GM18508 (cell line): ENCODE measurements at regions not wholly inside any gene's neighbourhood (a gene's known extent, or its start where the extent isn't known, plus 50 kb on each side); places are given as distances from the start of the nearest gene placed in this dataset.

Experiments used
- ATAC-seq: cut with Tn5 transposase; IDR thresholded peaks from one replicate; pipeline ENCODE4 v1.9.1; 2021; ENCODE audit warnings: moderate number of reproducible peaks; ENCODE audit not compliant: insufficient read depth, unreplicated experiment

DNA sequence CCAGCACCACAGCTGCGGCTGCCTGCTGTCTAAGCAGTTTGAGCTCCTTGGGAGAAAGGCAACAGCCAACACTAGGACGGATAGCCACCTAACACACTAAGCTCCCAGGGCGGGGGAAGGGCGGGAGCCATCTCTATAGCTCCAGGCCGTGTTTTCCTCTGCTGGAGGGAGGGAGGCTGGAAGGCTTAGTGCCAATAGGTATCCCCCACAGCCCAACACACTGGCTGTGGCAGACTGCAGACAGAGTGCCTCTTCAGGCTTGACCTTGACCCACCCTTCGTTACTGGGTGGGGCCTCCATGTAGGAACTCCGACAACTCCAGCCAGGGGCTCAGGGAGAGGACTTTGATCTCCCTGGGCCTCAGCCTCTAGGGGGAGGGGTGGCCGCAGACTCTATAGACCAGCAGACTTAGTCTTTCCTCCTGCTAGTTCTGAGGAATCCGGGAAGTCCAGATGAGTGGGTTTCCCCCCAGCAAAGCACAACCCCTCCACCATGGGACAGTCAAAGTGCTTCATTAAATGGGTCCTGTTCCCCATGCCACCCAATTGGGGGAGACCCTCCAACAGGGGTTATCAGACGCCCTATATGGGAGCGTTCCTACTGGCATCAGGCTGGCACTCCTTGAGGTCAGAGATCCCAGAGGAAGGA, 314.4 kb upstream of the MKI67 start:
- no peak for ATAC-seq

DNA sequence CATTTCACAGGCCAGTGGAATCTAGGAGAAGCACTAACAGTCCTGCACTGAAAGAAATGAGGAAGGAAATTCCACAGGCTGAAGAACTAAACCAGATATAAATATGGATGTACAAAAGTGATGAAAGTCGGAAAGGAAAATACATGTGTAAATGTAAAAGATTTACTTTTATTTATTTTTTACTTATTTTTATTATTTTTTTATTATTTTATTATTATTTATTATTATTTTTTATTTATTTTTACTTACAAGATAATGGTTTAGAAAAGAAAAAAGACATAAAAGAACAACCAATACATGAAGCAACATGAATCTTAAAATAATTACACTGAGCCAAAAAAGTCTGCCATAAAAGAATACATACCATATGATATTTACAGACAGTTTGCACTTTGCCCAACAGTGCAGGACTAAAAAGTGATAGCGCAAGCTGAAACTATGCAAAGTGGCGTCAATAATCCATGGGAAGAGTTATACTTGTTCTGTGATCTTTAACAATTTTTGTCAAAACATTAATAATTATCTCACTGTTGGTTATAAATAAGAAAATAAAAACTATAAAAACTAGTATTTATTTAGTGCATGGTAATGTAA, 317.8 kb upstream of the MKI67 start:
- ATAC-seq, result no peak

- ATAC-seq, result no peak
Measured at GRCh38 chr10:128448796-128449195, 322.6 kb upstream of the MKI67 start.

DNA sequence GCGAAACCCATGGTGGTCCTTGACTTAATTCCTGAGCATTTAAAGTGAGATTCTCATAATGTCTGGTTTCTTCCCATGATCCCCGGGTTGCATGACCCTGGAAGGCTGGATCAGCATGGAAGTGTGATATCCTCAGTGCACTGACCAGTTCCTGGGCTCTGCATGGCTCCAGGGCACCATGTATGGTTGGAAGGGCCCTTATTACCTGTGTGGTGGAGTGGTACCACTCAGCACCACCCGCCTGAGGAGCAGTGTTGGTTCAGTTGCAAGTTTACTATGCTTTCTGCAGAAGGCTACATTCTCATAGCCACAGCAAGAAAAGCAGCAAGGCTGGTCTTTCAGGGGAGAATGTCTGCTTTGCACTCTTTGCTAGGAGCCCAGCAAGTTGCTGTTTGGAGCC, 325.7 kb upstream of the MKI67 start:
- no peak for ATAC-seq

GRCh38 chr10:128456271-128456670, 330.0 kb upstream of the MKI67 start:
- ATAC-seq, result no peak

- no peak for ATAC-seq
Measured at GRCh38 chr10:128457136-128457535, 330.9 kb upstream of the MKI67 start.

DNA sequence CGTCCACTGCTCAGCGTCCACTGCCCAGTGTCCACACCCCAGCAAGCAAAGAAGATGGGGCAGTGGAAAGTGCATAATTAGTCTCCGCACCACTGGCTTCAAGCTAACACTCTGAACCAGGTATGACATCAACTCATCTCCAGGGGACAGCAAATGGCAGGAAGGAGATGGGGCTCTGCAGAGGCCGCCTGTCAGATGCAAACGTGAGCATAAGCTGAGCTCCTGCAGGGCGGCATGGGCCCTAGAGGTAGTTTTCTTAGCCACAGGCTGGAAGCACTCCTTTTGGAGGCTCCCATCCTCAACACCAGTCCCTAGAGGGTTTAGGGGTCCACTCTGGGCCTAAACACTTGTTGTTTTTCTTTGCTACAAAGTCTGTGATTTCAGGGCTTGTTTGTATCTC, 335.8 kb upstream of the MKI67 start:
- no peak for ATAC-seq

DNA sequence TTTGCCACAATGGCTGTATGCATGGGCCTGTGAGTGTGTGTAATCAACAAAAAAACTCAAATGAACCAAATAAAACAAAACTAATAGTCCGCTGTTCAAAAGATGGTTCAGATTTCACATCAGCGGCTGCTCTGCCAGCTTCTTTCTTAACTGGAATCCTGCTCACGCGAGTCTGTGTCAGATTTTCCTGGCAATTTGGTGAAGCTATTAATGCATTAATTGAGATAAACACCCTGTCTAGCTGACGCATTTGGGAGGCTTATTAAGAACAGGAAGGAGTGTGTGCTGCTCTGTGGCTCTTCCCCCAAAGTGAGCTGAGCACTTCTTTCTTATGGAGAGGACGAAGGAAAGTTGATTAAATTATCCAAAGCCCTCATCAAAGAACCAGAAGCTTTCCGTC, 336.6 kb upstream of the MKI67 start:
- no peak for ATAC-seq

GRCh38 chr10:128463991-128464760, 338.0 kb upstream of the MKI67 start:
- ATAC-seq, result no peak

DNA sequence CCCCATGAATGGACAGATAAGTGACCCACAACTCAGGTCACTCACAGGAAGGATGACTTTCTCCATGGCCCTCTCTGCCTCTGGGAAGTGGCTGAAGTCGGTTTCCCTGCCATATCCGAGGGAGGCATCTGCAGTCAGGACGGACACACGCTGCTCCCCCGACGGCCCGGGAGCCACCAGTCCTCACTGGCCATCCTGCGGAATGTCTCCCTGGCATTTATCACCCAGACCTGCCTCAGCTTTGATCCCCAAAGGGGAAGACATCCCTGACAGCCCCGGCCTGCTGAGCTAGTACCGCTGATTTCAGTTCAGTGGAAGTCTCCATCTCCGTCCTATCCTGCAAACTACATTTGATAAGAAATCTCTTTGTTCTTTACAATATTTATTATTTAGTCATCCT, 339.5 kb upstream of the MKI67 start:
- ATAC-seq, result no peak

DNA sequence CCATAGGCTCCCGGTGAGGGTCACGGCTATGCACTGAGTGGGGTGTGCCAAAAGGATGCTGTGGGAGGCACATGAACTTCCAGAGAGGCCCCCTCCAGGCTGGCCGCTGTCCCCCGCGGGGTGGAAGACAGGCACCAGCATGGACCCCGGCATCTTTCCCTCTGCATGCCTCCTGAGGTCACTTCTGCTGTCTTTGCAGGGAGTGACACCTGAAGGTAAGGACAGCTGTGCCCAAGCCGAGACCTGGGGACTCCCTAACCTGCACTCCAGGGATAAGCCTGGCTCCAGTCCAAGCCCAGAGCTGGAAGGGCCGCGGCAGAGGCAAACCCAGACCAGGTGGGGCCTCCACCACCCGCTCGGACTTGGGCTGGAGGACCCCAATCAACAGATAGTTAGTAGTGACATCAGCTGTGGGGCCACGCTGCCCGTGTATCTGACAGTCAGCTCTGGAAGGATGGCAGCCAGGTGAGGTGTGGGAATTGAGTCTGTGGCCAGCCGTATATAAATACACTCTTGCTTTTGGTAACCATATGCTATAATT, 340.7 kb upstream of the MKI67 start:
- no peak for ATAC-seq

DNA sequence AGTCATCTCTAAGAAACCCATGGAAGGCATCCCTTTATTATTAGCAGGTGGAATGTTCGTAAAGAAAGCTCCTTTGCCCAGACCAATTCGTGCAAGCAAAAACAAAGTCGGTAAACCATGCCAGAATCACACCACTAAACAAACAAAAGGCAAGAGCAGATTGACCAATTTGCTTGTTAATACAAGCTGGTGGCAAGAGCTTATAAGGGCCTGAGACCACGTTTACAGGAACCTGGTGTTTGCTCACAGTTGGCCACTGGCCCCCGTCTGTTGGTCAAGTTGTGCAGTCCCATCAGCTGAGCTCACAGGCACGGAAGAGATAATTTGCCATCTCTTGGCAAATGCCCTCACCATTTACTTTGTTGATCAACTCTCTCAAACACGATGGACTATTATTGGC, 342.2 kb upstream of the MKI67 start:
- no peak for ATAC-seq

DNA sequence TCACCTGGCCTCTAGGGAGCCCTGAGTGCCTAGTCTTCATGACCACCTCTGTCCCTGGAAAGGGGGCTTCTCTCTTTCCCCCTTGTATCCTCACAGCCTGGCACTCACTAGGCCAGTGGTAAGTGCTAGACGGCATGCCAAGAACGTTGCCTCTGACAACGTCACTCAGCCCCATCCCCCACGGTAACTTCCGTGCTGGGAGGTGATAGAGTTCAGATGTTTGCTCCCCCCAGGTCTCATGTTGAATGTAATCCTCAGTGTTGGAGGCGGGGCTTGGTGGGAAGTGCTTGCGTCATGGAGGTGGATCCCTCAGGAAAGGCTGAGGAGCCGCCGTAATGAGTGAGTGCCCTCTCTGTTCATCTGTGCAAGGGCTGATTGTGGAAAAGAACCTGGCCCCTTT, 343.3 kb upstream of the MKI67 start:
- ATAC-seq, result no peak

GRCh38 chr10:128470321-128470965, 344.2 kb upstream of the MKI67 start:
- no peak for ATAC-seq

- ATAC-seq, result no peak
Measured at GRCh38 chr10:128471151-128471550, 344.9 kb upstream of the MKI67 start.

- no peak for ATAC-seq
Measured at GRCh38 chr10:128472196-128472595, 346.0 kb upstream of the MKI67 start.

GRCh38 chr10:128473396-128473795, 347.2 kb upstream of the MKI67 start:
- ATAC-seq, result no peak

DNA sequence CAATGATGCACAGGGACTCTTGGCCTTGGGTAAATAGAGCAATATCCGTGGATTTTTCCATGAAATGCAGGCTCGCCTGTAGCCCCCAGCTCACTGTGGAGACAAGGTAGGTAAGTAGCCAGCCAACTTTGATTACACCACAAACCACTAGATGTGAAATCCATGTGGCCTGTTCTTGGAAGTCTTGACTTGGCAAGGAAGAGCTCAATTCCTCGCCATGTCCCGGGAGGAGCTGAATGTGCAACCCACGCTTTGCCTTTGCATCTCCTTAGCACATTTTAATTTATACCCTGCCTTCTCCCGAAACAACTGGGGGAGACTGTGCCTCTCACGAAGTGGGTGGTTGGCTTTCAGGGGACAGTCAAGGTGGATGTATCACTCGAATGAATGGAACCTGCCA, 347.7 kb upstream of the MKI67 start:
- no peak for ATAC-seq

- no peak for ATAC-seq
Measured at GRCh38 chr10:128474571-128474970, 348.3 kb upstream of the MKI67 start.

DNA sequence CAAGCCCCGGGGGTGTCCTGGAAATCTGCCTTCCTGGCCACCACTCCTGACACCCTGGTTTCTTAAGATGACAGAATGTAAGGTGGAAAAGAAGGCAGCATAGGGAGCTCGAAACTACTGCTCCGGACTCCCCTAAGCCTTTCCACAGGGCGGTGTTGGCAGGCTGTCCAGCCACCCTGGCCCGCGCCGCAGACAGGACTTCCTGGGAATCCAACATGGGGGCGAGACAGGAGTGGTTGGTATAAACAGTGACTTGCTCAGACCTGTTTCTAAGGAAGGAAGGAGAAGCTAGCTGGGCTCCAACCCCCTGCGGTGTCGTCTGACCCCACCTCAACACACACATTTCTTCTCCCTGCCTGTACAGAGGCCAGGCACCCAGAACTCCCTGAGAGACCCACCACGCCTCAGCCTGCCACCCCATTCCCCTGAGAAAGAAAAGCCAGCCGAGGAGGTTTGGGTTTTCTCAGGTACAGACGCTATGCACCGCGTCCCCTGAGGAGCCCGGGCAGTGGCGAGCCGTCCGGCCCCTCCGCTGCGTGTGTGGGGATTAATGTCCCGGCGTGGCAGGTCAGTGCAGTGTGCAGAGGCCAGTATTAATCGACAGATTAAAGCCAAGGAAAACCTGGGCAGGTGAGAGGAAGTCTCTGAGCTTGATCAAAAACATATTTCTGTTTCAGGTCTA, 349.6 kb upstream of the MKI67 start:
- ATAC-seq, result no peak

GRCh38 chr10:128476368-128476725, 350.1 kb upstream of the MKI67 start:
- ATAC-seq, result no peak
